Left hindlimb (tissue), 1 donor: ENCODE measurements at regions not wholly inside any gene's neighbourhood (a gene's known extent, or its start where the extent isn't known, plus 50 kb on each side); places are given as distances from the start of the nearest gene placed in this dataset.
A peak's percentile ranks its signal among the peaks of the same experiment; 100 is the strongest.
"Not testable (repeated sequence)": the region's sequence is repeated elsewhere in the genome, so short reads cannot be mapped to it uniquely, and the experiment has no call there.

Experiments
- DNase-seq: peaks from one replicate; pipeline ENCODE4 v3.0.0-alpha.2; 2018

DNA sequence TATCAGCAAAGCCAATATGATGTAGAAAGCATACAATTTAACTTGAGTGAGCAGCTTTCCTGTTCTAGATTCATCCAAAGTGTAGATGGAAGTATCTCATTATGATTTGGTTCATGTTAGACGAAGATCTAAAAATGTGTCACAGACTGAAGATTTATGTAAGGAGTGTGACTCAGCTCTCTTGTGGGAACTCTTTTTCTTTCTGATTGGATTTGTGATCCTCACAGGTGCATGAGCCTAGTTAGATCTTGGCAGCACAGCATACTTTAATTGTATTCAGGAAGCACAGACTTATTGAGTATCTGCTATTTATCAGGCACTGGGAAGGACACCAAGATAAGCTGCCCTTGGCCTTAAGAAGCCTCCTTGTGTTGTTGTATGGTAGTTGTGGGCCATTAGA, 147.1 kb downstream of the C11orf91 start:
- no peak for DNase-seq

DNA sequence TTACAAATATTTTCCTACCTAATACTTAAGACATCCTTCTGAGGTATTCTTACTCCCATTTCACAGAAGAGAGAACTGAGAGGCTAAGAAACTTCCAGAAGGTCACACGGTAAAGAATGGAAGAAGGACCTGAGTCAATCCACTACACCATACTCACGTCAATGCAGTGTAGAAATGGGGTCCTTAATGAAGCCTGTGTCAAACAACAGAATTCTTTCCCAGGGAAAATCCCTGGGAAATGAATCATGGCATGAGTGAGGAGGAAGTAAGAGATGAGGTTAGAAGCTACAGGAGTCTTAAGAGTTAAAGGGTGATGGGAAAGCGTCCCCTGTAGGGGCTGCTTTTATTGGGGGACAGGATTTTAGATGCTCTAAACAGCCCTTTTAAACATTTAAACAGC, 147.9 kb downstream of the C11orf91 start:
- no peak for DNase-seq

GRCh38 chr11:33551051-33551450, 149.6 kb downstream of the C11orf91 start:
- no peak for DNase-seq

DNA sequence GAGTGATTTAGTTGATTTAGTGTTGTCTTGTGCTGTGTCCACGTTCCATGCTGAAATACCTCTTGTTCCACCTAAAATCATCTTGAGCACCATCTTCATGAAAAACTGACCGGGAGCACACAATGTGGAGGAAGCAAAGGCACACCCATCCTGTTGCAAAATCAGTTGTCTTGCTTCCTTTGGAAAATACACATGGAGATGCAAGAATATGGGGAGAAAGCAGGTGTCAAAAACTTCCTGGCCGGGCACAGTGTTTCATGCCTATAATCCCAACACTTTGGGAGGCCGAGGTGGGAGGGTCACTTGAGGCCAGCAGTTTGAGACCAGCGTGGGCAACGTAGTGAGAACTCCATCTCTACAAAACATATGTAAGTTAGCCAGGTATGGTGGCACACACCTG, 151.1 kb downstream of the C11orf91 start:
- no peak for DNase-seq

GRCh38 chr11:33545931-33546330, 154.7 kb downstream of the C11orf91 start:
- DNase-seq = no peak

GRCh38 chr11:33544593-33545373, 155.8 kb downstream of the C11orf91 start:
- DNase-seq = no peak

DNA sequence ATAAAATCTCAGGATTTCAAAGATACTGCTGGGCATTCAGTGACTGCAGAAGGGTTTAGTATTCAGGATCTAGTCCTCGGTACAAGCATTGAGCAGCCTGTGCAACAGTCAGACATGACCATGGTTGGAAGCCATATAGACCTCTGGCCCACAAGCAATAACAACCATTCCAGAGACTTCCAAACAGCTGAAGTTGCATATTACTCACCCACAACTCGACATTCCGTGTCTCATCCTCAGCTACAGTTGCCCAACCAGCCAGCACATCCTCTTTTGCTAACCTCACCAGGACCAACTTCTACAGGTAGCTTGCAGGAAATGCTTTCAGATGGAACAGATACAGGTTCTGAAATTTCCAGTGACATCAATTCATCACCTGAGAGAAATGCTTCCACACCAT, 156.8 kb downstream of the C11orf91 start:
- DNase-seq = no peak

DNA sequence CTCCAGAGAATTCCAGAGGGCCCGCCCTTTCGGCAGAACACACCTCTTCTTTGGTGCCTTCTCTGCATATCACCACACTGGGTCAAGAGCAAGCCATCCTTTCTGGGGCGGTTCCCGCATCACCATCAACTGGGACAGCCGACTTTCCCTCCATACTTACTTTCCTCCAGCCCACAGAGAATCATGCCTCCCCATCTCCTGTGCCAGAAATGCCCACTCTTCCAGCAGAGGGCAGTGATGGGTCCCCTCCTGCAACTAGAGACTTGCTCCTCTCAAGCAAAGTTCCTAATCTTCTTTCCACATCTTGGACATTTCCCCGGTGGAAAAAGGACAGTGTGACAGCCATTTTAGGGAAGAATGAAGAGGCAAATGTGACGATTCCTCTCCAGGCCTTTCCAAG, 157.7 kb downstream of the C11orf91 start:
- peak; percentile 31 for DNase-seq

GRCh38 chr11:33540946-33541915, 159.4 kb downstream of the C11orf91 start:
- DNase-seq = no peak

GRCh38 chr11:33540427-33540826, 160.2 kb downstream of the C11orf91 start:
- no peak for DNase-seq

DNA sequence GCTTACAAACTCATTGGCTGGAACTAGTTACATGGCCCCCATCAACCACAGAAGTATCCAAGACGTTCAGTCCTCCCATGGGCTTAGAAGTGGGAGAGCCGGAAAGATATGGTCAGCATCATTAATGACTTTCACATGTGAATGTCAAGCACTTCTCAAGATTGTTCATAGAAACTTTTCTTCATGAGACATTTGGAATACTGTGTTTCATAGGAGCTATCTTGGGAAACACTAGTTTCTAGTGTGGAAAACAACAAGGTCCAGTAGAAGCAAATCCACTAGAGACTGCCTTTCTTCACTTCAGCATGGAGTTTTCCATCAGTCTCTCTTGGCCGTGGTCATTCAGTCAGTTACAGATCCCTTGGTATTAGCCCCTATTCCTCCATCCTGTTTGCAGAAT, 160.9 kb downstream of the C11orf91 start:
- no peak for DNase-seq

- DNase-seq = no peak
Observed at GRCh38 chr11:33538726-33539125, 161.9 kb downstream of the C11orf91 start.

GRCh38 chr11:33536178-33536577, 164.4 kb downstream of the C11orf91 start:
- no peak for DNase-seq

GRCh38 chr11:33534575-33534974, 166.1 kb downstream of the C11orf91 start:
- no peak for DNase-seq

GRCh38 chr11:33533386-33534052, 167.1 kb downstream of the C11orf91 start:
- DNase-seq = no peak

- DNase-seq = no peak
Observed at GRCh38 chr11:33532720-33533385, 167.8 kb downstream of the C11orf91 start.

DNA sequence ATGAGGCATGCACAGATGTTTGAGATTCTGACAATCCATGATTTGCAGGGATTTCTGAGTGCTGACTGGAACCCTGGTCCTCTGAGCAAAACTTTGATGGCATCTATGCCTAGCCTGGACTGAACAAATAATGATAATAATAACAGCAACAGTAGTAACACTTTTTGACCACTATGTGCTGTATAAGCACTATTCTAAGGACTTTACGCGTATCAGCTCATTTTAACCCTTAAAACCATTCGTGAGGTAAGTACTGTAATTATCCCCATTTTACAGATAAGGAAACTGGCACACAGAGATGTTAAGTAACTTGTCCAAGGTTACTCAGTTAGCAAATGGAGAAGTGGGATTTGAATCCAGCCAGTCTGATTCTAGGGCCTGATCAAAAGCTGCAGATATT, 168.4 kb downstream of the C11orf91 start:
- DNase-seq = no peak

- no peak for DNase-seq
Observed at GRCh38 chr11:33531743-33532181, 168.9 kb downstream of the C11orf91 start.

GRCh38 chr11:33530815-33531214, 169.8 kb downstream of the C11orf91 start:
- DNase-seq = no peak

GRCh38 chr11:33529461-33529860, 171.2 kb downstream of the C11orf91 start:
- DNase-seq = no peak

- not testable (repeated sequence) for DNase-seq
Observed at GRCh38 chr11:33527738-33528137, 172.9 kb downstream of the C11orf91 start.

DNA sequence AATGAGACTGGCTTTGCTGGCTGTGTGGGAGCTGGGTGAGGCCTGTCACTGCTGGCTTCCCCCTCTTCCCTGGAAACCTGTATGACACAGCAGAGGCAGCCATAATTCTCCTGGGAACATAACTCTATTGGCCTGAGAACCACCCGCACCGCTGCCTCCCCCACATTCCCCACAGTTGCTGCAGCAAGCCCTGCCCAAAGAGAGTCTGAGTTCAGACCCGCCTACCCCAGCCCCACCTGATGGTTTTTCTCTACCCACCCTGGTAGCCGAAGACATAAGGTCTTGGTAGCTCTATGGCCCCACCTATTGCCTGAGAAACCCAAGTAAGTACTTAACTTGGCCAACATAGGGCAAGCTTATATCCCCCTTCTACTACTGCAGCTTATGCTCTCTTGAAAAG, 174.8 kb downstream of the C11orf91 start:
- DNase-seq = no peak

GRCh38 chr11:33521384-33521783, 179.2 kb downstream of the C11orf91 start:
- DNase-seq = no peak
